ENCODE measurements at regions not wholly inside any gene's neighbourhood (a gene's known extent, or its start where the extent isn't known, plus 50 kb on each side); places are given as distances from the start of the nearest gene placed in this dataset.

DNA sequence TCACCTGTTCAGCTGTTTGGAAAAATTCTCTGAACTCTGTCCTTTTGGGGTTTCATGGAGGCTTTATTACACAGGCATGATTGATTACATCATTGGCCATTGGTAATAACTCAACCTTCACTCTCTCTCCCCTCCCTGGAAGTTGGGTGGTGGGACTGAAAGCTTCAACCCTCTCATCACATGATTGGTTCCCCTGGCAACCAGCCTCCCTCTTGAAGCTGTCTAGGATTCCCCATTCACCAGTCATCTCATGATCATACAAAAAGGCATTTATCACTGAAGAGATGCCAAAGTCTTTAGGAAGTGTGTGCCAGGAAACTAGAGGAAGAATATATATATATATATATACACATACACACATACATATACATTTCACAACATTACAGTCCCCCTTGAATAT lies 228.5 kb downstream of the ZNF326 start:
- TF ChIP-seq POU2F2 (IDR thresholded peaks at IDR 0.05; ENCODE audit: low read depth, low read length), result no peak
- no peak for TF ChIP-seq POLR2A (IDR thresholded peaks at IDR 0.05; ENCODE audit: low read depth, low read length)
